IMR-90 (cell line): ENCODE measurements at regions not wholly inside any gene's neighbourhood (a gene's known extent, or its start where the extent isn't known, plus 50 kb on each side); places are given as distances from the start of the nearest gene placed in this dataset.

Experiments
- ATAC-seq: fragments of 200-7000 bp; cut with Tn5 transposase; 2 replicates; pipeline ENCODE4 v1.9.1; 2020; ENCODE audit warnings: low read depth, mild to moderate bottlenecking, moderate library complexity
- BruUV-seq: library from RNA; stranded (reverse); fragments of 400-500 nt; replicated peaks from 2 replicates; lab custom pipeline; 2021; lab: Mats Ljungman, UMichigan
- CTCF ChIA-PET: fragments of 300-600 bp; formaldehyde crosslinking; extraction: SDS; loops from one replicate; lab custom pipeline; 2021; ENCODE audit warnings: antibody characterized with exemption; lab: Yijun Ruan, JAX
- POLR2A ChIA-PET: fragments of 300-600 bp; sonication (Branson Sonifier 250); formaldehyde crosslinking; loops from one replicate; lab custom pipeline; 2022; ENCODE audit warnings: antibody characterized with exemption; ENCODE audit not compliant: unreplicated experiment; lab: Charles Lee
- DNase-seq: peaks from one replicate; pipeline ENCODE4 v3.0.0; 2013
- H2AFZ ChIP-seq: replicated peaks from 2 replicates; pipeline ENCODE3; 2013; ENCODE audit warnings: low read length, mild to moderate bottlenecking; ENCODE audit not compliant: poor library complexity
- H2AK5ac ChIP-seq: 2 replicates; pipeline ENCODE4 v1.6.1; 2013; ENCODE audit warnings: low read depth, low read length, inconsistent platforms
- H2AK9ac ChIP-seq: replicated peaks from 2 replicates; pipeline ENCODE3; 2013; ENCODE audit warnings: mild to moderate bottlenecking, low read depth, low read length, moderate library complexity; ENCODE audit not compliant: poor library complexity
- H2BK120ac ChIP-seq: 2 replicates; pipeline ENCODE4 v1.6.1; 2013; ENCODE audit warnings: low read depth, low read length, inconsistent platforms
- H2BK15ac ChIP-seq: 3 replicates; pipeline ENCODE4 v1.6.1; 2013; ENCODE audit warnings: low read depth, low read length, inconsistent platforms
- H2BK20ac ChIP-seq: 2 replicates; pipeline ENCODE4 v1.6.1; 2013; ENCODE audit warnings: low read depth, mild to moderate bottlenecking, inconsistent platforms, low read length, moderate library complexity
- H2BK5ac ChIP-seq: 2 replicates; pipeline ENCODE4 v1.6.1; 2013; ENCODE audit warnings: mild to moderate bottlenecking, low read depth, low read length, inconsistent platforms; ENCODE audit not compliant: poor library complexity, severe bottlenecking
- H3K14ac ChIP-seq: replicated peaks from 2 replicates; pipeline ENCODE4 v1.6.1; 2013; ENCODE audit warnings: low read depth, low read length, inconsistent platforms
- H3K18ac ChIP-seq: 2 replicates; pipeline ENCODE4 v1.6.1; 2013; ENCODE audit warnings: low read depth, low read length, control low read depth
- H3K23ac ChIP-seq: 2 replicates; pipeline ENCODE4 v1.6.1; 2013; ENCODE audit warnings: low read depth, low read length, inconsistent platforms
- H3K27ac ChIP-seq: 2 replicates; pipeline ENCODE4 v1.5.1; 2013; ENCODE audit warnings: mild to moderate bottlenecking, control low read depth, low read length; ENCODE audit not compliant: insufficient read depth
- H3K27me3 ChIP-seq: 2 replicates; pipeline ENCODE4 v1.6.1; 2013; ENCODE audit warnings: low read length; ENCODE audit not compliant: control insufficient read depth, insufficient read depth
- H3K36me3 ChIP-seq: 2 replicates; pipeline ENCODE4 v1.6.1; 2013; ENCODE audit warnings: low read length, mixed read lengths; ENCODE audit not compliant: control insufficient read depth, insufficient read depth
- H3K4ac ChIP-seq: 2 replicates; pipeline ENCODE4 v1.6.1; 2013; ENCODE audit warnings: low read depth, low read length, inconsistent platforms
- H3K4me1 ChIP-seq: 2 replicates; pipeline ENCODE4 v1.6.1; 2013; ENCODE audit warnings: low read length, mixed read lengths; ENCODE audit not compliant: control insufficient read depth, insufficient read depth
- H3K4me2 ChIP-seq: 2 replicates; pipeline ENCODE4 v1.6.1; 2013; ENCODE audit warnings: low read depth, mild to moderate bottlenecking, control low read depth, low read length, moderate library complexity
- H3K4me3 ChIP-seq: 2 replicates; pipeline ENCODE4 v1.5.1; 2013; ENCODE audit warnings: low read depth, mild to moderate bottlenecking, control low read depth, low read length, moderate library complexity; ENCODE audit not compliant: insufficient read depth
- H3K56ac ChIP-seq: 2 replicates; pipeline ENCODE4 v1.6.1; 2013; ENCODE audit warnings: low read length, inconsistent platforms; ENCODE audit not compliant: insufficient read depth; ENCODE audit errors: extremely low read depth
- H3K79me1 ChIP-seq, 2 experiments: 2 replicates each; pipeline ENCODE4 v1.6.1; 2013; ENCODE audit warnings: low read length in 2 of 2, inconsistent platforms in 1 of 2, low read depth in 1 of 2
- H3K9ac ChIP-seq: 2 replicates; pipeline ENCODE4 v1.6.1; 2013; ENCODE audit warnings: low read depth, low read length, control low read depth
- H3K9me1 ChIP-seq: 2 replicates; pipeline ENCODE4 v1.6.1; 2013; ENCODE audit warnings: low read length, inconsistent platforms; ENCODE audit not compliant: insufficient read depth
- H3K9me3 ChIP-seq: 2 replicates; pipeline ENCODE4 v1.6.1; 2013; ENCODE audit warnings: low read length; ENCODE audit not compliant: control insufficient read depth, insufficient read depth
- H4K20me1 ChIP-seq: 2 replicates; pipeline ENCODE4 v1.6.1; 2013; ENCODE audit warnings: low read length, inconsistent platforms; ENCODE audit not compliant: insufficient read depth
- H4K5ac ChIP-seq: 2 replicates; pipeline ENCODE4 v1.6.1; 2013; ENCODE audit warnings: mild to moderate bottlenecking, low read depth, low read length, control low read depth
- H4K8ac ChIP-seq, 2 experiments: 2 replicates each; pipeline ENCODE4 v1.6.1; 2013; ENCODE audit warnings: low read depth in 2 of 2, low read length in 2 of 2, control low read depth in 1 of 2, inconsistent platforms in 1 of 2
- H4K91ac ChIP-seq: 2 replicates; pipeline ENCODE4 v1.6.1; 2013; ENCODE audit warnings: low read depth, low read length, inconsistent platforms; ENCODE audit not compliant: insufficient read depth
- BHLHE40 ChIP-seq: fragments of 150-350 bp; IDR thresholded peaks from 2 replicates; pipeline ENCODE4 v1.6.1; 2016; ENCODE audit warnings: mild to moderate bottlenecking, low read depth, low read length
- CEBPB ChIP-seq: IDR thresholded peaks from 2 replicates; pipeline ENCODE4 v1.6.1; 2012; ENCODE audit warnings: low read depth, low read length, improper control_type of control experiment
- MAFK ChIP-seq: IDR thresholded peaks from 2 replicates; pipeline ENCODE4 v1.6.1; 2012; ENCODE audit warnings: low read depth, low read length, improper control_type of control experiment
- MAZ ChIP-seq: IDR thresholded peaks from 2 replicates; pipeline ENCODE4 v1.6.1; 2012; ENCODE audit warnings: low read depth, mild to moderate bottlenecking, low read length, improper control_type of control experiment, moderate library complexity, borderline replicate concordance
- MXI1 ChIP-seq: IDR thresholded peaks from 2 replicates; pipeline ENCODE4 v1.6.1; 2012; ENCODE audit warnings: low read depth, mild to moderate bottlenecking, low read length, moderate library complexity, borderline replicate concordance
- RCOR1 ChIP-seq: IDR thresholded peaks from 2 replicates; pipeline ENCODE4 v1.6.1; 2012; ENCODE audit warnings: mild to moderate bottlenecking, low read length, improper control_type of control experiment; ENCODE audit not compliant: insufficient replicate concordance
- RFX5 ChIP-seq: IDR thresholded peaks from 2 replicates; pipeline ENCODE4 v1.8.0; 2012; ENCODE audit warnings: low read depth, mild to moderate bottlenecking, low read length, moderate library complexity
- SMC3 ChIP-seq: fragments of 150-350 bp; IDR thresholded peaks from 2 replicates; pipeline ENCODE4 v1.6.1; 2016; ENCODE audit warnings: low read depth, mild to moderate bottlenecking, antibody characterized with exemption, low read length, moderate library complexity
- WGBS, 2 experiments: methylation state at CpG; one replicate each; pipeline versions ENCODE4 v1.1.5 to v1.1.7; 2013; ENCODE audit warnings: missing lambda C conversion rate in 2 of 2; ENCODE audit not compliant: insufficient read length in 1 of 2; ENCODE audit errors: extremely low coverage in 2 of 2; 5-methylcytosine and 5-hydroxymethylcytosine counted together
- dilution Hi-C: fragments of 300-500 bp; cut with HindIII; formaldehyde crosslinking; loops from one replicate; pipeline ENCODE4 v1.14.3; 2018; ENCODE audit warnings: low sequenced_read_pairs; ENCODE audit not compliant: unreplicated experiment
- in situ Hi-C: fragments of 300-500 bp; cut with MboI; formaldehyde crosslinking; loops from 3 replicates; pipeline ENCODE4 v1.14.3; 2019; ENCODE audit warnings: low sequenced_read_pairs, inconsistent platforms, mixed read lengths
- intact Hi-C: fragments of 100-400 bp; cut with micrococcal nuclease; formaldehyde crosslinking; loops from 2 replicates; pipeline ENCODE4 v1.10.0; 2022
- TF ChIP-seq, protein P1 (sequence below): conservative IDR thresholded peaks from 2 replicates; pipeline ENCODE4 v1.5.1; 2012; ENCODE audit warnings: mild to moderate bottlenecking, low read depth, low read length, improper control_type of control experiment

DNA sequence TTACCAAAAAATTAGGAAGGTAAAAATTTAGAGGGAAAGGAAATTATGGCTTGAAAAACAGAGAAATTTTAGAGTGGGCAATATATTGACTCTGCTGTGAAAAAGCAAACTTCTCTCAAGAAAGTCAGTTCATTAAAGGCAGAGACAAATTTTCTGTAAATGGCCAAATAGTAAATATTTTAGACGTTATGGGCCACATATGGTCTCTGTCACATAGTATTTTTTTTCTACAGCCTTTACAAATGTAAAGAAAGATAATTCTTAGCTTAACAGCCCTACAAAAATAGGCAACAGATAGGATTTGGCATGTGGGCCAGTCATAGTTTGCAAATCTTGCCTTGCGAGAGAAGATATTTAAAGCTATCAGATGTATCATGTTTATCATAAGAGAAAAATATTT, 1750.4 kb downstream of the SUCLG1 start:
- Histone ChIP-seq H3K4me3 (no peak overlapping the region), H2BK20ac (no peak overlapping the region), H3K36me3 (no peaks in the 10 kb centered on the region), H4K20me1 (no peaks in the 10 kb centered on the region), H3K9ac (no peak overlapping the region), H3K27me3 (no peaks in the 10 kb centered on the region), H3K9me1 (no peaks in the 10 kb centered on the region), H3K4ac (no peak overlapping the region), H2AK5ac (no peak overlapping the region), H4K8ac (no peak overlapping the region), H2AFZ (no peak overlapping the region), H3K9me3 (no peaks in the 10 kb centered on the region), H3K79me1 (no peaks in the 10 kb centered on the region), H3K4me1 (no peaks in the 10 kb centered on the region), H3K27ac (no peak overlapping the region), H3K14ac (no peak overlapping the region), H3K56ac (no peak overlapping the region), H4K5ac (no peak overlapping the region), H2AK9ac (no peak overlapping the region), H2BK15ac (no peak overlapping the region), H3K18ac (no peak overlapping the region), H3K4me2 (no peak overlapping the region), H3K23ac (no peak overlapping the region), H4K91ac (no peak overlapping the region), H2BK5ac (no peak overlapping the region), H2BK120ac (no peak overlapping the region)
- POLR2A ChIA-PET = no interaction called here
- TF ChIP-seq RCOR1 (no peak), MXI1 (no peak), CEBPB (no peak), RFX5 (no peak), SMC3 (no peak), MAZ (no peak), BHLHE40 (no peak), MAFK (no peak)
- TF ChIP-seq, protein P1, sequence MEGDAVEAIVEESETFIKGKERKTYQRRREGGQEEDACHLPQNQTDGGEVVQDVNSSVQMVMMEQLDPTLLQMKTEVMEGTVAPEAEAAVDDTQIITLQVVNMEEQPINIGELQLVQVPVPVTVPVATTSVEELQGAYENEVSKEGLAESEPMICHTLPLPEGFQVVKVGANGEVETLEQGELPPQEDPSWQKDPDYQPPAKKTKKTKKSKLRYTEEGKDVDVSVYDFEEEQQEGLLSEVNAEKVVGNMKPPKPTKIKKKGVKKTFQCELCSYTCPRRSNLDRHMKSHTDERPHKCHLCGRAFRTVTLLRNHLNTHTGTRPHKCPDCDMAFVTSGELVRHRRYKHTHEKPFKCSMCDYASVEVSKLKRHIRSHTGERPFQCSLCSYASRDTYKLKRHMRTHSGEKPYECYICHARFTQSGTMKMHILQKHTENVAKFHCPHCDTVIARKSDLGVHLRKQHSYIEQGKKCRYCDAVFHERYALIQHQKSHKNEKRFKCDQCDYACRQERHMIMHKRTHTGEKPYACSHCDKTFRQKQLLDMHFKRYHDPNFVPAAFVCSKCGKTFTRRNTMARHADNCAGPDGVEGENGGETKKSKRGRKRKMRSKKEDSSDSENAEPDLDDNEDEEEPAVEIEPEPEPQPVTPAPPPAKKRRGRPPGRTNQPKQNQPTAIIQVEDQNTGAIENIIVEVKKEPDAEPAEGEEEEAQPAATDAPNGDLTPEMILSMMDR = no peak
- ATAC-seq = no peak
- dilution Hi-C loops (no loop called here), intact Hi-C loops (no loop called here), in situ Hi-C loops (no loop called here)
- no peak for DNase-seq
- CTCF ChIA-PET = no interaction called here
- no CpG with 5 or more reads among the region's 2 CpGs for WGBS, 2 experiments
- BruUV-seq = no TSS peak
